ENCODE measurements at regions not wholly inside any gene's neighbourhood (a gene's known extent, or its start where the extent isn't known, plus 50 kb on each side); places are given as distances from the start of the nearest gene placed in this dataset.

- TF ChIP-seq POLR2A (IDR thresholded peaks at IDR 0.05) (no peak), CTCF (IDR thresholded peaks at IDR 0.05) (no peak)
These were observed 285.9 kb downstream of the ALDH8A1 start for GRCh38 chr6:134663800-134664535.

Measured in uterus (tissue), 2 donors.